Colon (tissue), 2 donors: ENCODE measurements at regions not wholly inside any gene's neighbourhood (a gene's known extent, or its start where the extent isn't known, plus 50 kb on each side); places are given as distances from the start of the nearest gene placed in this dataset.
"Not testable (repeated sequence)": the region's sequence is repeated elsewhere in the genome, so short reads cannot be mapped to it uniquely, and the experiment has no call there.

Experiments
- FAIRE-seq: peaks from 2 replicates; lab custom pipeline; 2012; peaks lifted over from hg19 to GRCh38; lab: Jason Lieb, UNC
- donor health status: control.
- donor health status: control.

GRCh38 chr20:6420336-6420735 lies 297.5 kb upstream of the FERMT1 start:
- no peak for FAIRE-seq

- FAIRE-seq = no peak
These were observed 295.9 kb upstream of the FERMT1 start for GRCh38 chr20:6418732-6419131.

GRCh38 chr20:6416371-6416770 lies 293.5 kb upstream of the FERMT1 start:
- no peak for FAIRE-seq

- FAIRE-seq = no peak
These were observed 288.8 kb upstream of the FERMT1 start for GRCh38 chr20:6411651-6412050.

- no peak for FAIRE-seq
These were observed 287.9 kb upstream of the FERMT1 start for GRCh38 chr20:6410721-6411120.

- FAIRE-seq = no peak
These were observed 284.3 kb upstream of the FERMT1 start for GRCh38 chr20:6407163-6407562.

- no peak for FAIRE-seq
These were observed 279.2 kb upstream of the FERMT1 start for GRCh38 chr20:6401893-6402557.

- FAIRE-seq = no peak
These were observed 274.3 kb upstream of the FERMT1 start for GRCh38 chr20:6397115-6397514.

- no peak for FAIRE-seq
These were observed 272.9 kb upstream of the FERMT1 start for GRCh38 chr20:6395695-6396094.

- no peak for FAIRE-seq
These were observed 265.9 kb upstream of the FERMT1 start for GRCh38 chr20:6388671-6389197.

GRCh38 chr20:6384956-6385486 lies 262.2 kb upstream of the FERMT1 start:
- FAIRE-seq = no peak

- FAIRE-seq = no peak
These were observed 261.6 kb upstream of the FERMT1 start for GRCh38 chr20:6384380-6384779.

- no peak for FAIRE-seq
These were observed 259.1 kb upstream of the FERMT1 start for GRCh38 chr20:6381887-6382286.

- no peak for FAIRE-seq
These were observed 239.4 kb upstream of the FERMT1 start for GRCh38 chr20:6362245-6362644.

GRCh38 chr20:6360766-6361165 lies 237.9 kb upstream of the FERMT1 start:
- FAIRE-seq = no peak

GRCh38 chr20:6355754-6356451 lies 233.1 kb upstream of the FERMT1 start:
- no peak for FAIRE-seq

GRCh38 chr20:6348908-6349307 lies 226.1 kb upstream of the FERMT1 start:
- FAIRE-seq = no peak

GRCh38 chr20:6347916-6348315 lies 225.1 kb upstream of the FERMT1 start:
- no peak for FAIRE-seq

GRCh38 chr20:6341491-6341890 lies 218.7 kb upstream of the FERMT1 start:
- FAIRE-seq = no peak

- FAIRE-seq = no peak
These were observed 216.3 kb upstream of the FERMT1 start for GRCh38 chr20:6339176-6339575.

GRCh38 chr20:6333110-6333509 lies 210.3 kb upstream of the FERMT1 start:
- FAIRE-seq = no peak

- FAIRE-seq = not testable (repeated sequence)
These were observed 198.4 kb upstream of the FERMT1 start for GRCh38 chr20:6321235-6321634.

- FAIRE-seq = no peak
These were observed 189.2 kb upstream of the FERMT1 start for GRCh38 chr20:6311841-6312655.
